GM23338 (cell line): ENCODE measurements at regions not wholly inside any gene's neighbourhood (a gene's known extent, or its start where the extent isn't known, plus 50 kb on each side); places are given as distances from the start of the nearest gene placed in this dataset.

Source experiments
- ATAC-seq: fragments of 200-7000 bp; cut with Tn5 transposase; 3 replicates; pipeline ENCODE4 v1.9.1; 2020
- DNase-seq: peaks from one replicate; pipeline ENCODE4 v3.0.0-alpha.2; 2015; ENCODE audit warnings: low spot score
- H2AFZ ChIP-seq: fragments of 200-600 bp; sonication (generic); 2 replicates; pipeline ENCODE4 v1.8.0; 2016; ENCODE audit warnings: antibody characterized with exemption, mild to moderate bottlenecking, moderate library complexity
- H3F3A ChIP-seq: fragments of 200-600 bp; sonication (generic); replicated peaks from 2 replicates; pipeline ENCODE4 v1.8.0; 2017; ENCODE audit warnings: antibody characterized with exemption, mixed run types, low read depth
- H3K27ac ChIP-seq: fragments of 200-600 bp; sonication (generic); 2 replicates; pipeline ENCODE4 v1.6.1; 2016; ENCODE audit warnings: low read depth
- H3K27me3 ChIP-seq: fragments of 200-600 bp; sonication (generic); 2 replicates; pipeline ENCODE4 v1.8.0; 2016; ENCODE audit warnings: mild to moderate bottlenecking, mixed run types, moderate library complexity; ENCODE audit not compliant: insufficient read depth
- H3K36me3 ChIP-seq: fragments of 200-600 bp; sonication (generic); 2 replicates; pipeline ENCODE4 v1.8.0; 2016; ENCODE audit warnings: mild to moderate bottlenecking; ENCODE audit not compliant: insufficient read depth
- H3K4me1 ChIP-seq: fragments of 200-600 bp; sonication (generic); 2 replicates; pipeline ENCODE4 v1.8.0; 2016; ENCODE audit warnings: mild to moderate bottlenecking, moderate library complexity; ENCODE audit not compliant: insufficient read depth
- H3K4me2 ChIP-seq: fragments of 200-600 bp; sonication (generic); 2 replicates; pipeline ENCODE4 v1.7.1; 2017; ENCODE audit warnings: mixed run types
- H3K4me3 ChIP-seq: fragments of 200-600 bp; sonication (generic); 2 replicates; pipeline ENCODE4 v1.6.1; 2016; ENCODE audit warnings: mixed run types
- H3K79me2 ChIP-seq: fragments of 200-600 bp; sonication (generic); replicated peaks from 2 replicates; pipeline ENCODE4 v1.8.0; 2017; ENCODE audit warnings: mild to moderate bottlenecking; ENCODE audit not compliant: insufficient read depth
- H3K9me2 ChIP-seq: fragments of 200-600 bp; sonication (generic); 2 replicates; pipeline ENCODE4 v1.8.0; 2017; ENCODE audit not compliant: insufficient read depth
- H4K20me1 ChIP-seq: fragments of 200-600 bp; sonication (generic); replicated peaks from 2 replicates; pipeline ENCODE4 v1.8.0; 2017; ENCODE audit warnings: mild to moderate bottlenecking; ENCODE audit not compliant: insufficient read depth
- H3K27ac Mint-ChIP-seq: 2 replicates; pipeline ENCODE4 v1.8.0; 2020; ENCODE audit warnings: inconsistent platforms, mild to moderate bottlenecking, moderate library complexity, mixed read lengths
- H3K27me3 Mint-ChIP-seq: 3 replicates; pipeline ENCODE4 v1.8.0; 2022; ENCODE audit warnings: low read depth, mild to moderate bottlenecking, moderate library complexity, mixed read lengths, inconsistent platforms; ENCODE audit not compliant: insufficient read depth, poor library complexity
- H3K36me3 Mint-ChIP-seq: 3 replicates; pipeline ENCODE4 v1.8.0; 2021; ENCODE audit warnings: low read depth, mild to moderate bottlenecking, inconsistent platforms, moderate library complexity, mixed read lengths
- H3K4me1 Mint-ChIP-seq: 3 replicates; pipeline ENCODE4 v1.8.0; 2020; ENCODE audit warnings: mild to moderate bottlenecking, inconsistent platforms, mixed read lengths
- H3K4me3 Mint-ChIP-seq: 3 replicates; pipeline ENCODE4 v1.8.0; 2021; ENCODE audit warnings: moderate library complexity, mild to moderate bottlenecking, inconsistent platforms, mixed read lengths
- H3K9me3 Mint-ChIP-seq: 3 replicates; pipeline ENCODE4 v1.8.0; 2020; ENCODE audit warnings: moderate library complexity, mild to moderate bottlenecking, inconsistent platforms, mixed read lengths
- CREB1 ChIP-seq: fragments of 250-450 bp; sonication (Bioruptor Pico); IDR thresholded peaks from 2 replicates; pipeline ENCODE4 v1.5.0; 2020; ENCODE audit warnings: low read depth, mild to moderate bottlenecking, moderate library complexity
- ETS1 ChIP-seq: IDR thresholded peaks from 2 replicates; pipeline ENCODE4 v1.6.1; 2016; ENCODE audit warnings: antibody characterized with exemption
- EZH2 ChIP-seq: fragments of 200-600 bp; sonication (generic); IDR thresholded peaks from one replicate; pipeline ENCODE4 v1.8.0; 2017; ENCODE audit warnings: antibody characterized with exemption, mild to moderate bottlenecking, low read depth; ENCODE audit not compliant: unreplicated experiment
- EZH2phosphoT487 ChIP-seq: fragments of 200-600 bp; sonication (generic); IDR thresholded peaks from one replicate; pipeline ENCODE4 v1.8.1; 2018; ENCODE audit warnings: antibody characterized with exemption; ENCODE audit not compliant: unreplicated experiment
- JUNB ChIP-seq: IDR thresholded peaks from one replicate; pipeline ENCODE4 v1.6.1; 2016; ENCODE audit warnings: antibody characterized with exemption; ENCODE audit not compliant: unreplicated experiment
- STAT1 ChIP-seq: IDR thresholded peaks from one replicate; pipeline ENCODE4 v1.6.1; 2016; ENCODE audit warnings: antibody characterized with exemption; ENCODE audit not compliant: unreplicated experiment
- ZNF114 ChIP-seq: fragments of 250-450 bp; sonication (Bioruptor Pico); IDR thresholded peaks from 2 replicates; pipeline ENCODE4 v1.5.0; 2020; ENCODE audit warnings: mild to moderate bottlenecking, moderate library complexity
- ZNF462 ChIP-seq: fragments of 250-450 bp; sonication (Bioruptor Pico); IDR thresholded peaks from 2 replicates; pipeline ENCODE4 v1.5.0; 2020; ENCODE audit warnings: mild to moderate bottlenecking, moderate library complexity

- Mint-ChIP-seq H3K9me3 (no peaks in the 10 kb centered on the region; the same call in 2 of the 3 replicates), H3K4me3 (peak overlapping the region; percentile 21; the same call in 2 of the 3 replicates), H3K4me1 (peaks cover 10% of the 10 kb centered on the region), H3K27me3 (no peaks in the 10 kb centered on the region), H3K36me3 (peaks cover 4% of the 10 kb centered on the region; the same call in 1 of the 3 replicates), H3K27ac (peak overlapping the region; percentile 89)
- peak; percentile 74 for DNase-seq
- peak; percentile 97 for ATAC-seq
- no peaks in the 10 kb centered on the region for H3F3A ChIP-seq
- H3K4me3 ChIP-seq = no peak overlapping the region
- H3K27ac ChIP-seq = peak overlapping the region; percentile 6; the same call in 1 of the 2 replicates
- TF ChIP-seq ZNF462 (CRISPR knock-in tag) (no peak), ETS1 (no peak), EZH2 (no peak), ZNF114 (CRISPR knock-in tag) (no peak), JUNB (no peak), EZH2phosphoT487 (no peak), STAT1 (no peak), CREB1 (CRISPR knock-in tag) (no peak)
- H3K79me2 ChIP-seq = no peaks in the 10 kb centered on the region
- no peak overlapping the region for H3K4me2 ChIP-seq
- no peaks in the 10 kb centered on the region for H3K36me3 ChIP-seq
- H4K20me1 ChIP-seq = no peaks in the 10 kb centered on the region
- no peaks in the 10 kb centered on the region for H3K27me3 ChIP-seq
- peaks cover 4% of the 10 kb centered on the region; the same call in 1 of the 2 replicates for H3K4me1 ChIP-seq
- H3K9me2 ChIP-seq = no peaks in the 10 kb centered on the region
- no peak overlapping the region for H2AFZ ChIP-seq
Observed at GRCh38 chrX:40996886-40997530, 88.2 kb upstream of the USP9X start.
